Activated naive CD4-positive, alpha-beta T cell treated with anti-CD3 and anti-CD28 coated beads, Interleukin-2, amount 50 U/mL, for 72 hours (primary cell): ENCODE measurements at regions not wholly inside any gene's neighbourhood (a gene's known extent, or its start where the extent isn't known, plus 50 kb on each side); places are given as distances from the start of the nearest gene placed in this dataset.

Experiments
- ATAC-seq, 2 donors: fragments of 150-1000 bp; cut with Tn5 transposase; 2 replicates each; pipeline ENCODE4 v1.10.0; 2021; ENCODE audit warnings: mild to moderate bottlenecking in 2 of 2, moderate library complexity in 2 of 2
- DNase-seq, 2 donors: peaks; one replicate each; pipeline ENCODE4 v3.0.0; 2021 to 2022; ENCODE audit warnings: low spot score in 2 of 2
- H3K27ac Mint-ChIP-seq, 2 donors: one replicate each; pipeline ENCODE4 v1.8.0; 2022; ENCODE audit warnings: mild to moderate bottlenecking in 2 of 2, mixed read lengths in 2 of 2
- H3K36me3 Mint-ChIP-seq, 2 donors: one replicate each; pipeline ENCODE4 v1.8.0; 2022; ENCODE audit warnings: mixed read lengths in 2 of 2
- H3K9me3 Mint-ChIP-seq, 2 donors: one replicate each; pipeline ENCODE4 v1.8.0; 2022; ENCODE audit warnings: mixed read lengths in 2 of 2

DNA sequence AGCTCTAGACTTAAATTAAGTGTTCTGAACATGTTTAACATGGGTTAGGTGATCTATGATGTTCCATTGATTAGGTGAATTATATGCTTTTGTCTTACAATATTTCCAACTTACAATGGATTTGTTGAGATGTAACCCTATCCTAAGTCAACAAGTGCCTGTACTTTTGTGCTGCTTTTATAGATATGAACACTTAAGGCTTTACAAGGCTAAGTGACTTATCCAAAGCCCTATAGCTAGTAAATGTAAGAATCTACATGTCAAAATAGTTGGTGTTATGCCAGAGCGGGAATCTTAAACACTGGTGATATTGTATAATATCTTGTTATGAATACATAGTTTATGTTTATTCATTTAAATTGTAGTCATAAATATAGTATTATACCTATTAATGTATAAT lies 1629.1 kb upstream of the IGFBP7 start:
- no peak for DNase-seq
- Mint-ChIP-seq H3K27ac (no peak overlapping the region), H3K36me3 (no peaks in the 10 kb centered on the region), H3K9me3 (peaks cover 15 to 20% of the 10 kb centered on the region in 2 donors)
- ATAC-seq, result no peak

DNA sequence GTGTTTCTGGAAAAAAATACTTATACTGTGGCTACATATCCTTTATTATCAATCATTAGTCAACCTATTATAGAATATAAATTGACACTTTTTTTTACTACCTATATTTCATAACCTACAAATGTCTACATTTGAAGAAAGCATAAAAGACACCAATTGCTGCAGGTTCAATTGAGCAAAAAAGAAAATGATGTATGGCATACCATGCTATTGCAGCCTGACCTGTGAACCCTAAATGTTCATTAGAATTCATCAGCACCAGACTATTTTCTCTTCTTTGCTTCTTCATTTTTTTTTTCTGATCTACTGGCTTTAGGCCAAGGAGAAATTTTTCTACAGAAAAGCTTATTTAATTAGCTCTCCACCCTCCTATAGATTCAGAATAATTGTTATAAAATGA lies 1628.2 kb upstream of the IGFBP7 start:
- ATAC-seq (no peak), DNase-seq (no peak)
- H3K27ac Mint-ChIP-seq, result no peak overlapping the region
- H3K9me3 Mint-ChIP-seq, result peaks cover 15 to 20% of the 10 kb centered on the region in 2 donors
- H3K36me3 Mint-ChIP-seq, result no peaks in the 10 kb centered on the region

DNA sequence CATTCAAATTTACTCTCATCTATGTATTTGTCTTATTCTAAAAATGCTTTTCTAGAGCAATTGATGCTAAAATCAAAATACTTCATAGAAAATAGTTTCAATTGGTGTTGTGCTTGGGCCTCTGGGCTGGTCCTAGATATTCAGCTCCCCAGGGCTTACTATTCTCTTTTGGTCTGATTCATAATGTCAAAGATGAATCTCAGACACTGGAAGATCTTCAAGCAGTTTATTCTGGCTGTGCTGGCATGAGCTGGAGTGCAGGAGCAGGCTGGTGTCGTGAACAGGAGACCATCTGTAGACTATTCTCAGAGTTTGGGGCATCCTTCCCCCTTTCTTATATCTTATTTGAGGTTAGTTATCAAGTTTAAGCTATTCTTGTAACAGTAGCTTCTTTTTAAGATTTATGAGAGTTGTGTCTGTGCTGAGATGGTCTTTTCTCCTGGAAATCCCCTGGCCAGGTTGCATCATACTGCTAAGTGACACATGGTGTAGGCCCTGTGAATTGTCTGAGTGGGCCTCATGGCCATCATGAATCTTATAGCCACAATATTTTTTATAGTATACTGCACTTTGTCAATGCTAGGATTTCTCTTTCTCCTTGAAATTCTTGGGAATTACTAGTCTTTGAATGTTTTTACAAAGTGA lies 1624.0 kb upstream of the IGFBP7 start:
- Mint-ChIP-seq H3K27ac (no peak overlapping the region), H3K36me3 (no peaks in the 10 kb centered on the region), H3K9me3 (peaks cover 10 to 18% of the 10 kb centered on the region in 2 donors)
- ATAC-seq (no peak), DNase-seq (no peak)

DNA sequence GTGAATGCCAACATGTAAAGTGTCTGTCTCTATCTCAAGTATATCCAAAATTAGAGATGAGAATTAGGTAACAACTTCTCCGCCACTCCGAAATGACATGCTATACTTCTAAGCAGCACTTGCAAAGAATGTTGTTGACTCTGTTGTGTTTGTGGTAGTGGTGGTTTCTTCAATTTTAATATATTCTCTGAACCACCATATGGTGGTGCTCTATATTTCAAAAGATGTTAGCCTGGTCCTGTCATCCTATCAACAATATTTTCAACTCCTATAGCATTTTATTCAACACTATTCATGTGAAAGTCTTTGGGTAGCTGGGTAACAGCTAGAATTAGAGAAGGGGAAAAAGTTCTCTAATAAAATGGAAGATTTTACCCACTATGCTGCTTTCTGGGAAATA lies 1622.8 kb upstream of the IGFBP7 start:
- ATAC-seq (no peak), DNase-seq (no peak)
- H3K36me3 Mint-ChIP-seq, result no peaks in the 10 kb centered on the region
- no peak overlapping the region for H3K27ac Mint-ChIP-seq
- H3K9me3 Mint-ChIP-seq, result peaks cover 11 to 14% of the 10 kb centered on the region in 2 donors

DNA sequence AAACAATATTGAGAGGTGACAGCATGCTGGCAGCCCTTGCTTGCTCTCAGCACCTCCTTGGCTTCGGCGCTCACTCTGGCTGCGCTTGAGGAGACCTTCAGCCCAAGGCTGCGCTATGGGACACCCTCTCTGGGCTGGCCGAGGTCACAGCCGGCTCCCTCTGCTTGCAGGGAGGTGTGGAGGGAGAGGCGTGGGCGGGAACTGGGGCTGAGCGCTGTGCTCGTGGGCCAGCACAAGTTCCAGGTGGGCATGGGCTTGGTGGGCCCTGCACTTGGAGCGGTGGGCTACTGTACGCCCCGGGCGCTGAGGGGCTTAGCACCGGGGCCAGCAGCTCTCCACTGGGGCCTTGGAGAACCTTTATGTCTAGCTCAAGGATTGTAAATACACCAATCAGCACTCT lies 1613.8 kb upstream of the IGFBP7 start:
- ATAC-seq, result no peak
- Mint-ChIP-seq H3K36me3 (no peaks in the 10 kb centered on the region), H3K9me3 (peaks cover 11 to 15% of the 10 kb centered on the region in 2 donors), H3K27ac (no peak overlapping the region)
- no peak for DNase-seq

DNA sequence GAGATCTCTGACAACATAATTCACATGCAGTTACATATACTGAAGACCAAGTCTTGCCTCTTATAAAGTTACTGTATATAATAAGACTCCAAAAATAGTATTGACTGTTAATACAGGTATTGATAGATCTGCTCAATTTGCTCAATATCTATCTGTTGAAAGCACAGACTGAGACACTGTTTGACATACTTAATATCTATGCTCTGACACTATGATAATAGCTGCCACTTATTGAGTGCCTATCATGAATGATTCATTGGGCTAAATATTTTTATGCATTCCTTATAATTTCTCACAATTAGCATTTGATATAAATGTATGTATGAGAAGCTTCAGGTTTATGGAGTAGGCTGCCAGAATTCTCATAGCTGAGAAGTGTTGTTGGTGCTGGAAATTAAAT lies 1600.9 kb upstream of the IGFBP7 start:
- H3K36me3 Mint-ChIP-seq, result no peaks in the 10 kb centered on the region
- DNase-seq, result no peak
- ATAC-seq, result no peak
- H3K27ac Mint-ChIP-seq, result no peak overlapping the region
- peaks cover 8 to 9% of the 10 kb centered on the region in 2 donors for H3K9me3 Mint-ChIP-seq

DNA sequence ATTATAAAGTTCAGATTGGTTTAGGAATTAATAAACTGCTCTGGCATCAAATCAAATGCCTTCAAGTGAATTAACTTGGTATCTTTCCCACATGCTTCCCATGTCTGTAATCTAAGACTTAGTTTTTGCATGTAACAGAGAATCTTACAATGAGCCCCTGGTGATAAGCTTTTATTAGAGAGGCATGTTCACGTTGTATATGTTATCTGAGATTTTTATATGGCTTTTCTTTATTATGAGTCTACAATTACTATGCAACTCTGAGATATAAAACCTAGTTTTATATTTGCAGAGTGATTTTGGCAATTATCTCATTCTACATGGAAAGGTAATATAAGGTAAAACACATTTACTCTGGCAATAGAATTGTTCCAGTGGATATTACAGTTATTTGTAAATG lies 1578.4 kb upstream of the IGFBP7 start:
- ATAC-seq, result no peak
- peaks cover 6 to 20% of the 10 kb centered on the region in 2 donors for H3K9me3 Mint-ChIP-seq
- DNase-seq, result no peak
- no peak overlapping the region for H3K27ac Mint-ChIP-seq
- H3K36me3 Mint-ChIP-seq, result peaks cover 0 to 4% of the 10 kb centered on the region in 2 donors

DNA sequence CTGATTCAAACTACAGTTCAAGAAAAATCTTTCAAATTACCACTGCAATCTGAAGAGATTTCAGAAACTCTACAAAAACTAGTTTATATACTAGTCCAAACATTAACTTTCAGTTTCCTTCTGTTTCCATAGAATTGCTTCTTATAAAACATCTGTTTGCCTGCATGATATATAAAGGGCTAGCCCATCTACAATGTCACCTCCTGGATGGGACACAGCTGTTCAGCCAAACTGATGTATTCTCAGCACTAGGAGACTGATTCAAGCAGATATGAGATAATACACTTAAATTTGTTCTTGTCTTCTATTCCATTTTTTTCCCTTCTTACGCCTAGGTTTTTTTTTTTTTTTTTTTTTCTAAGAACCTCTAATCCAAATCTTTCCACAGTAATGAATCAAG lies 1569.7 kb upstream of the IGFBP7 start:
- H3K9me3 Mint-ChIP-seq, result peaks cover 7 to 8% of the 10 kb centered on the region in 2 donors
- H3K36me3 Mint-ChIP-seq, result no peaks in the 10 kb centered on the region
- H3K27ac Mint-ChIP-seq, result no peak overlapping the region
- DNase-seq (no peak), ATAC-seq (no peak)

DNA sequence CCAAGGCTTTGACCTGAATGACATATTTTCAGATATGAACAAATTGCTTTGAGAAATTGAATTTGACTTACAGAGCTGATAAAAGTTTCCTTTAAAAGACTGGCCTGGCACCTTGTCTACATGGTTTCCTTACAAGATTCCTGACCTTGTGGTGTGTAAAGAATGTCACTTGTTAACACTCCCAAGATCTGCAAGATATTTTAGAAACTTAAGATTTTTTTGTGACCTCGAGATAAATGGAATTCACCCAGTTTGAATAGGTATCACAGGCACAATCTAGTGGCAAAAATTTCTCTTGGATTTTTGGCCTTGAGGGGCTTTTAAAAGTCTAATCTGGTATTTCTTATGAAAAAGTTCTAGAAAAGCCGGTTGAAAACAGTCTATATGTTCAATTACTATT lies 1568.9 kb upstream of the IGFBP7 start:
- DNase-seq, result no peak
- ATAC-seq, result no peak
- Mint-ChIP-seq H3K27ac (no peak overlapping the region), H3K36me3 (no peaks in the 10 kb centered on the region), H3K9me3 (peaks cover 7 to 8% of the 10 kb centered on the region in 2 donors)

DNA sequence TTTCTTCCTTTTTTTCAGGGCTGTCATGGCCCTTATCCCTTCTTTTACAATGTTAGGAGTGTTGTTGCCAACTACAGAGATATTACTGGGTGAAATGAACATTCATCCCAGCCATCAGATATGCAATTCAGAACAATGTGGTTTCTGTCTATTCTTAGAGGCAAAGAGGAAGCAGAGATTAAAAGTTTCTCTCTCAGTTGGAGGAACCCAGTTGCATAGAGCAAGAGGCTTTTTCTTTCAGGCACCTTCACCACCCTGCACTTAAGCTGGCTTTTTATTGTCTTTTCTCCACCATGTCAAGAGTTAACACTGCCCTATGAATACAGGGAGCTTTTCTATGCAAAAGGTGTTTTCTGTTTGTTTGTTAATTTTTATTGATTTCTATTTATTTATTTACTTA lies 1559.6 kb upstream of the IGFBP7 start:
- ATAC-seq (no peak), DNase-seq (no peak)
- Mint-ChIP-seq H3K9me3 (peaks cover 23 to 24% of the 10 kb centered on the region in 2 donors), H3K36me3 (peaks cover 0 to 7% of the 10 kb centered on the region in 2 donors), H3K27ac (no peak overlapping the region)

DNA sequence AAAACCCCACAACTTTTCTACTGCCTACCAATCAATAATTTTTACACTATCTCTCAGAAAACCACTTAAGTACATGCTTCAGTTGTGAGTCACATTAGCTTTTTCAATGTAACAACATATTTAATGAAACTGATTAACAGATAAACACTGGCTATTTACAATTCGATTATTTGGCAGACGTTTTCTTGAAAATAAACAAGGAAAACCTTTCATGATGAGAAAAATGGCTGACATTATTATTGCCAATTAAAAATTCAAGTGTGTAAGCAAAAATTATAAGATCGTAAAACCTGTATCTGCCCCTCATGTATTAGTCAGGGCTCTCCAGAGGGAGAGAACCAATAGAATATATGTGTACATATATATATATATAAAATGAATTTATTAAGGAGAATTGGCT lies 1555.5 kb upstream of the IGFBP7 start:
- Mint-ChIP-seq H3K27ac (no peak overlapping the region), H3K9me3 (peaks cover 29 to 31% of the 10 kb centered on the region in 2 donors), H3K36me3 (peaks cover 0 to 2% of the 10 kb centered on the region in 2 donors)
- DNase-seq (no peak), ATAC-seq (no peak)

DNA sequence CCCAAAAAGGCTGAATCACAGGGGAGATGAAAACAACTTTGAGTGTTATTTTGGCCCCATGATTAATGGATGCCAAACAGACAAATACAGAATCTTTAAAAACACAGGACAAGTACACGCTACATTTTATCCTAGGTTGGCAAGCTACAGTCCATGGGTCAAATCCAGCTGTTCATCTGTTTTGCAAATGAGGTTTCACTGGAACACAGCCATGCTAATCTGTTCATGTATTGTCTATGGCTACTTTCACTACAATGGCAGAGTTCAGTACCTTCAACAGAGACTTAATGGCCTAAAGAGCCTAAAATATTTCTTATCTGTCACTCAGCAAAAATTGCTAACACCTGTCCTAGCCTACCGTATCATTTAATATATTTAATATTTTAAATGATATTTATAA lies 1548.5 kb upstream of the IGFBP7 start:
- no peak overlapping the region for H3K27ac Mint-ChIP-seq
- no peak for DNase-seq
- peaks cover 0 to 18% of the 10 kb centered on the region in 2 donors for H3K36me3 Mint-ChIP-seq
- peaks cover 40 to 43% of the 10 kb centered on the region in 2 donors for H3K9me3 Mint-ChIP-seq
- ATAC-seq, result no peak

DNA sequence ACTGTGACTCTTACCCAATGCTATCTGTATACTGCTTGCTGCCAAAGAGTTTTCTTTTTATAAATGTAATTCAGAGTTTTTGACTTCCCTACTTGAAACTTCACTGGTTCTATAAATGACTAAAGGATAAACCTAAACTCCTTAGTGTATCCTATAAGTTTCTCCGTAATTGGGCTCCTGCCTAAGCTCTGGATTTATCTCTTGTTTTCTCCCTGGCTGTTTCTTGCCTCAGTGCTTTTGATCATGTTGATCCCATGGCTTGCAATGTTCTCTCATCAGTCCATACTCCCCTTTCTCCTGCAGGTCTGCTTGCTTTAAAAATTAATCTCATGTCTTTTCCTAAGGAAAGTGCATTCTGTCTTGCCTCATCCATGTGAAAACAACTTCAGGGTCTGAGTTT lies 1543.1 kb upstream of the IGFBP7 start:
- Mint-ChIP-seq H3K36me3 (peaks cover 0 to 13% of the 10 kb centered on the region in 2 donors), H3K9me3 (peaks cover 31 to 35% of the 10 kb centered on the region in 2 donors), H3K27ac (no peak overlapping the region)
- DNase-seq, result no peak
- ATAC-seq, result no peak

DNA sequence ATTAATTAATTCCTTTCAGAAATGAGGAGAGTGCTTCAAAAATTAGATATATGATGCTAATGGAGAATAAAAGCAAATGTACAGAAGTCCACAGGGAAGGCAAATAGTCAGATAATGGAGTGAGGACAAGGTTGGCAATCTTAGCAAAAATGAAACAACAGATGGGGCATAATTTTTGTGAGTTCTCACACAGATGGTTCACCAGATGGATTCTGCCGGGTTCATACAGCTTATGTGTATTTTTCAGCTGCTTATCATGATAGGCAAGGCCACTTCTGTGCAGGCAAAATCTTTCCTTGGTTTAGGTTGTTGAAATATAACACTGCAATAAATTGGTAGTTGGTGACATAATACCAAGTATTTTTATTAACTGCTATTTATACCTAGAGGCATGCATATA lies 1539.0 kb upstream of the IGFBP7 start:
- ATAC-seq (no peak), DNase-seq (no peak)
- H3K27ac Mint-ChIP-seq, result no peak overlapping the region
- H3K36me3 Mint-ChIP-seq, result no peaks in the 10 kb centered on the region
- peaks cover 12 to 16% of the 10 kb centered on the region in 2 donors for H3K9me3 Mint-ChIP-seq

DNA sequence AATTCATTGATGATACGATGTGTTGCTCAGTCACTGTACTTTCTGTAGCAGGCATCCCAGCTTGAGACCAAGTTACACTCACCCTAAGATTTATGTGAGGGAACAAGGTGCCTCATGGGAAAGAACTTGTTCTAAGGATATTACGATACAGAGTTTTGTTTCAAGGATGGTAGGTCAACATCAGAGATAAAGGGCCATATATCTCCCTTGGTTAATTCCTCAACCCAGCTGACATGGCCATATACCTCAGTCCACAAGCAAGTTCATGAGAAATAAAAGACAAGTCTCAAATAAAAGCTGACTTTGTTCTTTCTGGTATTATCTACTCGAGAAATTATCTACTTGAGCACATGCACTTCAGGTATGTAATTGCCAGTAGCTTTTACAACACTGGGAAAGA lies 1535.9 kb upstream of the IGFBP7 start:
- DNase-seq, result no peak
- Mint-ChIP-seq H3K36me3 (no peaks in the 10 kb centered on the region), H3K27ac (no peak overlapping the region), H3K9me3 (peaks cover 10 to 12% of the 10 kb centered on the region in 2 donors)
- no peak for ATAC-seq

DNA sequence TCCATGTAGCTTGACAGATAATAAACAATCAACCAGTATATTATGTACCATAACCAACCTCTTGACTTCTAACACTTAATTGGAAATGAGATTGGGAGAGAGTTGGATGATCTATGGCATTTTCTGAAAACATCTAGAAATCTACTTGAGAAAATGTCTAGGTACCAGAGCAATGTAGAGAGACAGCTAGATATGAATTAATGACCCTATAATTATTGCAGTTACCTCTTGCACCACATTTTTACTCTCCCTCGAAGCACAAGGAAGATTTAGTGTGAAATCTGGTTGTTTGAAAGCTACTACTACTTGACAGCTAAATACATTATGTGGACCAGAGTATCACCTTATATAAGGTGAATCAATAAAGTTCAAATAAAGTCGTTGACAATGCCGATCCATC lies 1534.4 kb upstream of the IGFBP7 start:
- ATAC-seq (no peak), DNase-seq (no peak)
- Mint-ChIP-seq H3K27ac (no peak overlapping the region), H3K36me3 (no peaks in the 10 kb centered on the region), H3K9me3 (peaks cover 22 to 24% of the 10 kb centered on the region in 2 donors)

DNA sequence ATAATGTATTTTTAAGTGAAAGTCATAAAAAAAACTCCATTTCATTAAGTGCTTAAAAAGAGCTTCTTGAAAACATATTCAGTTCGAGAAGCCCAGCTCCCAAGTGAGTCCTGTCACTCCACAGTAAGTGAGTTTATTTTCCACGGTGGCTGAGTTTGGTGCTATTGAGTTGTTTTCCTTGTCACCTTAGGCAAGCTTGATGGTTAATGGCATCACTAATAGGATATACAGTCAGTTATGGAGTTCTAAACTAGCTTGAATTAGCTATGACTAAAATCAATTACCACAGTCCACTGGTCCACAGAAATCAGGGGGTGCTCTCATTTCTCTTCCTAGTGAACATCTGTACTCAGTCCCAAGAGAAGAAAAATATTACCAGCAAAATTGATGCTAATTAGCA lies 1526.2 kb upstream of the IGFBP7 start:
- Mint-ChIP-seq H3K27ac (no peak overlapping the region), H3K36me3 (no peaks in the 10 kb centered on the region)
- ATAC-seq, result no peak

DNA sequence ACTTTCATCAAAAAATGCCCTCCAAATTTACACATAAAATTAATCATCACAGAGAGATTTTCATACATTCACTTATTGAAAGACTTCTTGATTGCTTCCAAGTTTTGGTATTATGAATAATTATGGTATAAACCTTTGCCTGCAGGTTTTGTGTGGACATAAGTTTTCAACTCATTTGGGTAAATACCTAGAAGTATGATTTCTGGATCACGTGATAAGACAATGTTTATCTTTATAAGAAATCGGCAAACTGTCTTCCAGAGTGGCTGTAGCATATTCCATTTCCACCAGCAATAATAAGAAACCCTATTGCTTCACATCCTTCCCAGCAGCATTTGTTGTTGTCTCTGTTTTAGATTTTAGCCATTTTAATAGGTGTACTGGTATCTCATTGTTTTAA lies 1507.0 kb upstream of the IGFBP7 start:
- Mint-ChIP-seq H3K27ac (no peak overlapping the region), H3K9me3 (peaks cover 7 to 12% of the 10 kb centered on the region in 2 donors), H3K36me3 (peaks cover 0 to 8% of the 10 kb centered on the region in 2 donors)
- ATAC-seq (no peak), DNase-seq (no peak)

More for the DNA sequence above, 1526.2 kb upstream of the IGFBP7 start:
- peaks cover 25 to 31% of the 10 kb centered on the region in 2 donors for H3K9me3 Mint-ChIP-seq
- no peak for DNase-seq
